C4-2B (cell line): ENCODE measurements at regions not wholly inside any gene's neighbourhood (a gene's known extent, or its start where the extent isn't known, plus 50 kb on each side); places are given as distances from the start of the nearest gene placed in this dataset.

Experiments
- H3K27ac ChIP-seq: fragments of 450-650 bp; 2 replicates; pipeline ENCODE4 v1.5.1; 2017
- ZFX ChIP-seq: fragments of 450-650 bp; IDR thresholded peaks from 2 replicates; pipeline ENCODE4 v1.6.1; 2017
- TF ChIP-seq, protein P1 (sequence below): fragments of 450-650 bp; conservative IDR thresholded peaks from 2 replicates; pipeline ENCODE4 v1.5.1; 2017; ENCODE audit warnings: mild to moderate bottlenecking

DNA sequence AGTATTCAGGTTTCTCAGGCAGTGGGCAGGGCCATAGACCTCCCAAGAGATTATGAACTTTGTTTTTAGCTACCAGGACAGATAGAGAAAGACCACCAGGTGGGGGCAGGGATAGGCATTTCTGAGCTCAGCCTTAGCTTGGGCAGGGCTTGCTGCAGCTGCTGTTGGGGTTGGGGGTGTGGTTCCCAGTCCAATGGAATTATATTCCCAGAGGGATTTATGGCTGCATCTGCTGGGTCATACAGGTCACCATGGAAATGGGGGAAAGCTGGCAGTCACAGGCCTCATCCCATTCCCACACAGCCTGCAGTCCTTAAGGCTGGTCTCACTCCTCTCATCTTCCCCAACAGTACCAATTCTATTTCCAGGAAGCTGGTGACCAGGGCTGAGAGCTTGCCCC lies 144.6 kb upstream of the ZPLD1 start:
- TF ChIP-seq, protein P1, sequence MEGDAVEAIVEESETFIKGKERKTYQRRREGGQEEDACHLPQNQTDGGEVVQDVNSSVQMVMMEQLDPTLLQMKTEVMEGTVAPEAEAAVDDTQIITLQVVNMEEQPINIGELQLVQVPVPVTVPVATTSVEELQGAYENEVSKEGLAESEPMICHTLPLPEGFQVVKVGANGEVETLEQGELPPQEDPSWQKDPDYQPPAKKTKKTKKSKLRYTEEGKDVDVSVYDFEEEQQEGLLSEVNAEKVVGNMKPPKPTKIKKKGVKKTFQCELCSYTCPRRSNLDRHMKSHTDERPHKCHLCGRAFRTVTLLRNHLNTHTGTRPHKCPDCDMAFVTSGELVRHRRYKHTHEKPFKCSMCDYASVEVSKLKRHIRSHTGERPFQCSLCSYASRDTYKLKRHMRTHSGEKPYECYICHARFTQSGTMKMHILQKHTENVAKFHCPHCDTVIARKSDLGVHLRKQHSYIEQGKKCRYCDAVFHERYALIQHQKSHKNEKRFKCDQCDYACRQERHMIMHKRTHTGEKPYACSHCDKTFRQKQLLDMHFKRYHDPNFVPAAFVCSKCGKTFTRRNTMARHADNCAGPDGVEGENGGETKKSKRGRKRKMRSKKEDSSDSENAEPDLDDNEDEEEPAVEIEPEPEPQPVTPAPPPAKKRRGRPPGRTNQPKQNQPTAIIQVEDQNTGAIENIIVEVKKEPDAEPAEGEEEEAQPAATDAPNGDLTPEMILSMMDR, result no peak
- TF ChIP-seq ZFX, result no peak

DNA sequence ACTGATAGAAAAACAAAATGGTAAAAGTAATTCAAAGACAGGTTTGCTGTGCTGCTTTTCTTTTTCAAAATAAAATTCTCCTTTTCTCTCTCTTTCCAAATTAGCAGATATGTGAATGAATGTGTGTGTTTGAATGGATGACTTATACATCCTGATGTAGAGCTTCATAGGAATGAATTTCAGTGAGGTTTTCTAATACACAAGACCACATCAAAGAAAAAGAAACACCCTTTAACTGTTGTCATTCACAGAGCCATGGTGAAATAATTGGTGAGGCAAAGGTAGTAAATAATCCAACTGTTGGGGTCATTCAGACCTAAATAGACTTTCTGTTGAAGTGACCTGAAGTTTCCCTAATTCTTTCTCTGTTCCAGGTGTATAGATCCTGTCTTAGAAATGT lies 139.1 kb upstream of the ZPLD1 start:
- TF ChIP-seq, protein P1, result no peak
- no peak for TF ChIP-seq ZFX
- H3K27ac ChIP-seq, result no peak overlapping the region

More for the DNA sequence above, 144.6 kb upstream of the ZPLD1 start:
- no peak overlapping the region for H3K27ac ChIP-seq

DNA sequence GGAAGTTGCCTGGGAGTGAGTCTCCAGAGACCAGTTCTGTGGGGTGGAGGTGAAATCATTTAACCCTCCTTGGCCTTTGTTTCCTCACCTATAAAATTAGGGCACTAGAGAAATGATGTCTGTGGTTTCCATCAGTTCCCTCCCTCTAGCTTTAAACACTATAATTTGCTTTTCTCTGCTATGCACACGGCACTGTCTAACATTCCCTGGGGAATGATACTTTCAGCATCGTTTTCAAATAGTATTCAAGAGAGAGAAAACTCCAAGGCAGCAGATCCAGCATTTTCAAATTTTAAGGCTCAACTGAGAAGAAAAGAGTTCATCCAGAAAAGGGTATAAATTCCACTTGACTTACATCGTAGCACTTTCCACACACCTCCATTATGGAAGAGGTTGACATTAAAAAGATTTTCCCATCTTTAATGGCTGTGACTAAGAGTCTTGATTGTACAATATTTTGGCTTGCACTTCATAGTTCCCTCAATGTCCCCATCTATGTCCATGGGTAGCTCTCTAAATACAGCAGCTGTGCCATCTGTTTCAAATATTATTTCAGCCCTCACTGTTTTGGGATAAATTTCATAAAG lies 137.7 kb upstream of the ZPLD1 start:
- H3K27ac ChIP-seq, result no peak overlapping the region
- TF ChIP-seq, protein P1, result no peak
- no peak for TF ChIP-seq ZFX

DNA sequence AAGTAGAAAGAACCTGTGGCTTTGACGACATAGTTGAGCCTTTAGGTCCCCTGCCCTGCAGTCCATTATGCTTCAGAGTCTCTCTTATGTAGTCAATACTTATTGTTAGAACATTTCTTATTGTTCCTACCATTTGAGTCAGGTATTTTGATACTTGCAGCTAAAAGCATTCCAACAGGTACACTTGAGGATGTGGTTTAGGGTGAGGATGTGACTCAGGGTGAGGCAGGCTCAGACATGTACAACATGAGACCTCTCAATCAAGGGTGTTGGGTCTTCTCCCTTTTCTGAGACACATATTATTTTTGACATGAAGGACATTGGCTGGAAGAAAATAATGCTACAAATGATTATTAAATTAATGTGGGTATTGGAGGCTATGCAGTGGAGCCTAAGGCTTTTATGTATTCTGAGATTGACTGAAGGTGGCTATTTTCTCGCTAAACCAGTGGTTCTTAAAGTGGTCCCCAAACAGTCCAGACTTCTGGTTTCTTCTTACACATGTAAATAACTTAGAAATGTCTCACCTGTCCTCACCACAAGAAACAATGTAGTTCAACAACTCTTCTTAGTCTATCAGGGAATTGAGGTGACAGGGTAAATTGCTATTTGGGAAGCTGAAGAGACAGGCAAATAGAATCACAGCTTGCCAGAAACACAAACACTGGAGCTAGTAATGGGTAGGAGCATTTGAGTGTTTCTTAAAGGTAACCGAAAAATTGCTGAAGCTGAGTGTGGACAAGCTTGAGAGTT lies 135.5 kb upstream of the ZPLD1 start:
- H3K27ac ChIP-seq, result no peak overlapping the region
- no peak for TF ChIP-seq ZFX
- TF ChIP-seq, protein P1, result no peak

DNA sequence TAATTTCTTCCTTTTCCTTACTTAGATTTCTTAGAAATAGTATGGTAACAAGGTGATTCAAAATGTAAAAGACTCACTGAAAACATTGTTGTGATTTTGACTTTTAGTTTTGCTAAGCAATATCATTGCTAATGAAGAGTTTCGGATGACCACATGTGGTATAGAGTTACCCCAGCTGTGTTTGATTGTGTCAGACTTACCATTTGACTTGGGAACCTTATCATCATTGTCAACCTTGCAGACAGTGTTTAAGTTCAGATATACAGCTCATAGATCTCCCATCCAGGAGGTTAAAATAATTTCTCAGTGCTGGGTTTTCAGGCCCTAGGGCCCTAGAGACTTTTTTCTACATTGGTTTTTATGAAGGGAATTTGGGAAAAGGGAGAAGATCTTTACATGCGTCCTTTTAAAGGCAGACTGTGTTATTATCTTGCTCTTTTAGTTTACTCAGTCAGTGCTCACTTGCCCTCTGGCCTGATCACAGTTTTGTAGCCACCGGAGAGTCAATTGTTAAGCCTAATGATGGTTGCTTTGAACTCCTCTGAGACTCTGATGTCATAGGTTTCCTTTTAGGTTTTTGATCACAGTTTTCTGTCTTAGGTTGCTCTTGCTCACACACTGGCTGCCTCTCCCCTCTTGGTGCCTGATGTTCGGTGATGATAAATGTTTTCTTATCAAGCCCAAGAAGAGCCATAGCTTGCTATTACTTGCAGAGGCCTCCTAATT lies 133.5 kb upstream of the ZPLD1 start:
- TF ChIP-seq, protein P1, result no peak
- no peak for TF ChIP-seq ZFX
- no peak overlapping the region for H3K27ac ChIP-seq

DNA sequence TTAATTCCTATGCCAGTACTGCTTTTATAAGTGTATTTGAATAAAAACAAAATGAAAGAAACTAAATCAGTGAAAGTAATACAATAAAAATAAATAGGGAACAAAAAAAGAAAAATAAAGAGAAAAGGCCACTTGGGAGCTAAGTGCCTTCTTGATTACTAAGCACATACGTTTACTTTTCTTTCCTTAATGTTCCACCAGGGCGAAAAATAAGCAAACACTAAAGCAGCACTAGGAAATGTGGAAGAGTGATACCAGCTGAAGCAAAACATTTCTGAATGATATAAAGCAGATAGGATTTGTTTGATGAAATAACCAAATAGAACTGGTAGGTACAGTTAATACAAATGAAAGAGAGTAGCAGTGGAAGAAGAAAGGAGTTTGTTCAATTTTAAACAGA lies 132.8 kb upstream of the ZPLD1 start:
- H3K27ac ChIP-seq, result no peak overlapping the region
- TF ChIP-seq, protein P1, result no peak
- no peak for TF ChIP-seq ZFX

DNA sequence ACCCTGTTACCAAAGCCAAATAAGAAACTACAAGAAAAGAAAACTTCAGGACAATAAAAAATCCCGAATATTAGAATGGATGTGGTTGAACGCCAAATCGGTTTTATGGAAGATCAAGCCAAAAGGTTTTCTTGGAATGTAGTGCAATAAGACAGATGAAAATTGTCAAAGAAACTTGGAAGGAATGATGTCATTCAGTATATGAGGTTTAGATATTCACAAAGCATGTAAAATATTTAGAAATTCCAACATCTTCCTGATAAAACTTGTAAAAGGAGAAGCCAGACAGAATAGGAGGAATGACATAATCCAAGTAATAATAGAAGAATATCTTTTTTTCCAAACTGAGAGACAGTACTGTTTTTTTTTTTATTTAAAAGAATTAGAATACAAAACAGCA lies 130.3 kb upstream of the ZPLD1 start:
- TF ChIP-seq ZFX, result no peak
- TF ChIP-seq, protein P1, result no peak
- no peak overlapping the region for H3K27ac ChIP-seq
